Upper lobe of left lung (tissue), 6 donors: ENCODE measurements at regions not wholly inside any gene's neighbourhood (a gene's known extent, or its start where the extent isn't known, plus 50 kb on each side); places are given as distances from the start of the nearest gene placed in this dataset.

Experiments used
- ATAC-seq, 2 donors: fragments of 200-7000 bp; cut with Tn5 transposase; one replicate each; pipeline ENCODE4 v1.9.1; 2022; ENCODE audit warnings: mild to moderate bottlenecking in 2 of 2, moderate library complexity in 2 of 2; ENCODE audit not compliant: low FRiP score in 2 of 2
- DNase-seq, 2 donors: peaks; one replicate each; pipeline ENCODE4 v3.0.0-alpha.2; 2019 to 2020
- H3K27ac ChIP-seq, 4 donors: fragments of 200-600 bp; sonication (generic); one replicate each; pipeline ENCODE4 v1.5.1; 2016 to 2019
- H3K27me3 ChIP-seq, 4 donors: fragments of 200-600 bp; sonication (generic); one replicate each; pipeline ENCODE4 v1.5.1; 2017 to 2019
- H3K36me3 ChIP-seq, 4 donors: fragments of 200-600 bp; sonication (generic); one replicate each; pipeline ENCODE4 v1.5.1; 2016 to 2019
- H3K4me1 ChIP-seq, 4 donors: fragments of 200-600 bp; sonication (generic); one replicate each; pipeline ENCODE4 v1.5.1; 2018 to 2019
- H3K4me3 ChIP-seq, 4 donors: fragments of 200-600 bp; sonication (generic); one replicate each; pipeline ENCODE4 v1.5.1; 2017 to 2019; ENCODE audit warnings: mild to moderate bottlenecking in 2 of 4, moderate library complexity in 1 of 4
- H3K9me3 ChIP-seq, 4 donors: fragments of 200-600 bp; sonication (generic); one replicate each; pipeline ENCODE4 v1.5.1; 2018 to 2019
- EP300 ChIP-seq, 4 donors: sonication (generic); formaldehyde crosslinking; IDR thresholded peaks; one replicate each; pipeline ENCODE4 v1.5.1; 2017; ENCODE audit warnings: antibody characterized with exemption in 4 of 4, control low read depth in 2 of 4
- POLR2A ChIP-seq, 4 donors: fragments of 450-650 bp; IDR thresholded peaks; one replicate each; pipeline ENCODE4 v1.5.1; 2016 to 2017; ENCODE audit warnings: antibody characterized with exemption in 4 of 4, mild to moderate bottlenecking in 2 of 4
- POLR2AphosphoS5 ChIP-seq, 2 donors: sonication (generic); formaldehyde crosslinking; IDR thresholded peaks; one replicate each; pipeline ENCODE4 v1.5.1; 2017; ENCODE audit warnings: antibody characterized with exemption in 2 of 2
- WGBS, 2 donors: methylation state at CpG; one replicate each; pipeline ENCODE4 v1.1.5; 2017 to 2018; 5-methylcytosine and 5-hydroxymethylcytosine counted together
- TF ChIP-seq, protein P1 (sequence below), 6 experiments: fragments of 450-650 bp in 4 of 6; fragments of 200-600 bp in 2 of 6; sonication (generic) in 2 of 6; IDR thresholded peaks; one replicate each; pipeline ENCODE4 v1.5.1; 2016 to 2019; ENCODE audit warnings: antibody characterized with exemption in 6 of 6
- donor health status: DM: no; HTN: no; CAD: no; lungs with moderate emphysema.
- donor health status: DM: no; HTN: yes; CAD: no; lungs with severe emphysema.

GRCh38 chr15:72851586-72851985 is 68.0 kb upstream of the ADPGK start:
- Histone ChIP-seq H3K36me3 (no peaks in the 10 kb centered on the region), H3K9me3 (no peaks in the 10 kb centered on the region), H3K27ac (no peak overlapping the region), H3K4me3 (no peak overlapping the region), H3K4me1 (no peaks in the 10 kb centered on the region), H3K27me3 (no peaks in the 10 kb centered on the region)
- no peak for DNase-seq
- no peak for ATAC-seq
- TF ChIP-seq, protein P1, sequence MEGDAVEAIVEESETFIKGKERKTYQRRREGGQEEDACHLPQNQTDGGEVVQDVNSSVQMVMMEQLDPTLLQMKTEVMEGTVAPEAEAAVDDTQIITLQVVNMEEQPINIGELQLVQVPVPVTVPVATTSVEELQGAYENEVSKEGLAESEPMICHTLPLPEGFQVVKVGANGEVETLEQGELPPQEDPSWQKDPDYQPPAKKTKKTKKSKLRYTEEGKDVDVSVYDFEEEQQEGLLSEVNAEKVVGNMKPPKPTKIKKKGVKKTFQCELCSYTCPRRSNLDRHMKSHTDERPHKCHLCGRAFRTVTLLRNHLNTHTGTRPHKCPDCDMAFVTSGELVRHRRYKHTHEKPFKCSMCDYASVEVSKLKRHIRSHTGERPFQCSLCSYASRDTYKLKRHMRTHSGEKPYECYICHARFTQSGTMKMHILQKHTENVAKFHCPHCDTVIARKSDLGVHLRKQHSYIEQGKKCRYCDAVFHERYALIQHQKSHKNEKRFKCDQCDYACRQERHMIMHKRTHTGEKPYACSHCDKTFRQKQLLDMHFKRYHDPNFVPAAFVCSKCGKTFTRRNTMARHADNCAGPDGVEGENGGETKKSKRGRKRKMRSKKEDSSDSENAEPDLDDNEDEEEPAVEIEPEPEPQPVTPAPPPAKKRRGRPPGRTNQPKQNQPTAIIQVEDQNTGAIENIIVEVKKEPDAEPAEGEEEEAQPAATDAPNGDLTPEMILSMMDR (IDR thresholded peaks at IDR 0.05) = no peak
- TF ChIP-seq EP300 (IDR thresholded peaks at IDR 0.05) (no peak), POLR2AphosphoS5 (IDR thresholded peaks at IDR 0.05) (no peak), POLR2A (IDR thresholded peaks at IDR 0.05) (no peak)
- WGBS, 2 donors = 72 to 75% methylated on average over 4 to 8 of the region's 8 CpGs

GRCh38 chr15:72850833-72851232 is 67.3 kb upstream of the ADPGK start:
- no peaks in the 10 kb centered on the region for H3K27me3 ChIP-seq
- ATAC-seq (no peak), DNase-seq (no peak)
- TF ChIP-seq POLR2AphosphoS5 (IDR thresholded peaks at IDR 0.05) (no peak), EP300 (IDR thresholded peaks at IDR 0.05) (no peak), POLR2A (IDR thresholded peaks at IDR 0.05) (no peak)
- TF ChIP-seq, protein P1 (IDR thresholded peaks at IDR 0.05) = no peak
- no peak overlapping the region for H3K27ac ChIP-seq
- WGBS, 2 donors = 53 to 76% methylated on average over 3 of the region's 3 CpGs
- no peak overlapping the region for H3K4me3 ChIP-seq
- no peaks in the 10 kb centered on the region for H3K4me1 ChIP-seq
- no peaks in the 10 kb centered on the region for H3K36me3 ChIP-seq
- H3K9me3 ChIP-seq = no peaks in the 10 kb centered on the region

DNA sequence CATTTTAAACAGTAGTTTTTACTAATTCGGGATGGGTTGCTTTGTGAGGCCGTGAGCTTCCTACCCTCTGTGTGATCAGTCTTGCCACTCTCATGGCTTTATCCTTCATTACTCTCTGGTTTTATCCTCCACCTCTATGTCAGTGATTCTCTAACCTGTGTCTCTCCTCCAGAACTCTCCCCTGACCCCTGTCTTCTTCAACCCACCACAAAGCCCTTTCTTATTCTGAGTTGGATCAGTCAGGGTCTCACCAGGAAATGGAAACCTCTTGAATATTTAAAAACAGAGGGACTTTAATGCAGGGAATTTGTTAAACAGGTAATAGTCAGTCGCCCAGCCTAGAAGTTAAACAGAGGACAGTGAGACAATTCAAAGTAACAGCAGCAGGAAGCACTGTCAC is 64.2 kb upstream of the ADPGK start:
- WGBS, 2 donors = 67 to 68% methylated on average over 3 of the region's 3 CpGs
- Histone ChIP-seq H3K27ac (no peak overlapping the region), H3K4me1 (no peaks in the 10 kb centered on the region), H3K36me3 (no peaks in the 10 kb centered on the region), H3K4me3 (no peak overlapping the region), H3K27me3 (no peaks in the 10 kb centered on the region), H3K9me3 (no peaks in the 10 kb centered on the region)
- TF ChIP-seq POLR2A (IDR thresholded peaks at IDR 0.05) (no peak), POLR2AphosphoS5 (IDR thresholded peaks at IDR 0.05) (no peak), EP300 (IDR thresholded peaks at IDR 0.05) (no peak)
- TF ChIP-seq, protein P1 (IDR thresholded peaks at IDR 0.05) = no peak
- no peak for DNase-seq
- ATAC-seq = no peak

- WGBS, 2 donors = 84 to 88% methylated on average over 3 to 4 of the region's 4 CpGs
- Histone ChIP-seq H3K36me3 (no peaks in the 10 kb centered on the region), H3K4me3 (no peak overlapping the region), H3K27me3 (no peaks in the 10 kb centered on the region), H3K9me3 (no peaks in the 10 kb centered on the region), H3K27ac (no peak overlapping the region), H3K4me1 (no peaks in the 10 kb centered on the region)
- ATAC-seq = no peak
- no peak for DNase-seq
- no peak for TF ChIP-seq EP300 (IDR thresholded peaks at IDR 0.05)
- TF ChIP-seq, protein P1 (IDR thresholded peaks at IDR 0.05) = no peak
- no peak for TF ChIP-seq POLR2A (IDR thresholded peaks at IDR 0.05)
- TF ChIP-seq POLR2AphosphoS5 (IDR thresholded peaks at IDR 0.05) = no peak
Observed at GRCh38 chr15:72847033-72847432, 63.5 kb upstream of the ADPGK start.

GRCh38 chr15:72845981-72846383 is 62.4 kb upstream of the ADPGK start:
- ATAC-seq = no peak

More at GRCh38 chr15:72845981-72846383, 62.4 kb upstream of the ADPGK start:
- no peaks in the 10 kb centered on the region for H3K36me3 ChIP-seq
- no peaks in the 10 kb centered on the region for H3K4me1 ChIP-seq
- H3K27ac ChIP-seq = no peak overlapping the region
- no peaks in the 10 kb centered on the region for H3K9me3 ChIP-seq
- H3K27me3 ChIP-seq = no peaks in the 10 kb centered on the region
- no peak overlapping the region for H3K4me3 ChIP-seq
- TF ChIP-seq, protein P1 (IDR thresholded peaks at IDR 0.05) = no peak
- TF ChIP-seq POLR2AphosphoS5 (IDR thresholded peaks at IDR 0.05) (no peak), POLR2A (IDR thresholded peaks at IDR 0.05) (no peak), EP300 (IDR thresholded peaks at IDR 0.05) (no peak)
- no peak for DNase-seq
